ENCODE measurements at regions not wholly inside any gene's neighbourhood (a gene's known extent, or its start where the extent isn't known, plus 50 kb on each side); places are given as distances from the start of the nearest gene placed in this dataset.

DNA sequence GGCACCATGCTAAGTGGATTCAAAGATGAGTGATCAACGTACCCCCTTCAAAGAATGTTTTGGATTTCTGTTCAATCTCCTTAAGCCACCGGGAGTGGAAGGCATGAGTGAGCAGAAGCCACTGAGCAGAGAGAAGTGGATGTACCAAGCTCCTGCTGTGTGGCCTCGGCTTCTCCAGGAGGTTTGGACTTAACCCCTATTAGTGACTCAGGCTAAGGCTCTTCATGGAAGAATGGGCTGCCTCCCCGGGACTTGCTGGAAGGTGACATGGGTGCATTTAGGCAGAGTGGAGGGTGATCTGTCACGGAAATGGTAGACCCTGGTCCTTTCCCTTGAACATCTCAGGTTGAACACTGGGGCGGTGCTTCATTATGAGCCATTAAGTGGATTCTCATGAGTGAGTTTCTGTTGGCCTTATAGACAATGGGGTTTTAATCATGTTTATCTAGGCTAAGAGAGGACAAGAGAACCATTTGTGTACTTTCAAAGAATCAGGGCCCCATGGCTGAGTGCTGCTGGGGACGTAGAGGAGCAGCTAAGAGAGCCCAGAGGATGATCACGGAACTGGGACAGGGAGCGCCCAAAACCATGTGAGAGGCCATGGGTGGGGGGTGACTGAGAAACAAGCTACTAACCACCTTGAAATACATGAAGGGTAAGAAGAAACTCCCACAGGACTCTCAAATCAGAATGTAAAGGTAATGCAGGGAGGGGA is 62.2 kb downstream of the HES1 start:
- TF ChIP-seq EP300 (IDR thresholded peaks at IDR 0.05; ENCODE audit: borderline replicate concordance) (no peak), TEAD4 (IDR thresholded peaks at IDR 0.05) (no peak), FOXM1 (IDR thresholded peaks at IDR 0.05; ENCODE audit: borderline replicate concordance, low read depth) (no peak), TAF1 (IDR thresholded peaks at IDR 0.05; ENCODE audit: low read depth) (no peak), YY1 (IDR thresholded peaks at IDR 0.05; ENCODE audit: low read depth) (no peak), CREB1 (IDR thresholded peaks at IDR 0.05; ENCODE audit: low read depth) (no peak), CEBPB (IDR thresholded peaks at IDR 0.05) (no peak), EGR1 (IDR thresholded peaks at IDR 0.05) (no peak), ZBTB7A (IDR thresholded peaks at IDR 0.05; ENCODE audit: low read depth) (no peak)
- TF ChIP-seq, protein P1, sequence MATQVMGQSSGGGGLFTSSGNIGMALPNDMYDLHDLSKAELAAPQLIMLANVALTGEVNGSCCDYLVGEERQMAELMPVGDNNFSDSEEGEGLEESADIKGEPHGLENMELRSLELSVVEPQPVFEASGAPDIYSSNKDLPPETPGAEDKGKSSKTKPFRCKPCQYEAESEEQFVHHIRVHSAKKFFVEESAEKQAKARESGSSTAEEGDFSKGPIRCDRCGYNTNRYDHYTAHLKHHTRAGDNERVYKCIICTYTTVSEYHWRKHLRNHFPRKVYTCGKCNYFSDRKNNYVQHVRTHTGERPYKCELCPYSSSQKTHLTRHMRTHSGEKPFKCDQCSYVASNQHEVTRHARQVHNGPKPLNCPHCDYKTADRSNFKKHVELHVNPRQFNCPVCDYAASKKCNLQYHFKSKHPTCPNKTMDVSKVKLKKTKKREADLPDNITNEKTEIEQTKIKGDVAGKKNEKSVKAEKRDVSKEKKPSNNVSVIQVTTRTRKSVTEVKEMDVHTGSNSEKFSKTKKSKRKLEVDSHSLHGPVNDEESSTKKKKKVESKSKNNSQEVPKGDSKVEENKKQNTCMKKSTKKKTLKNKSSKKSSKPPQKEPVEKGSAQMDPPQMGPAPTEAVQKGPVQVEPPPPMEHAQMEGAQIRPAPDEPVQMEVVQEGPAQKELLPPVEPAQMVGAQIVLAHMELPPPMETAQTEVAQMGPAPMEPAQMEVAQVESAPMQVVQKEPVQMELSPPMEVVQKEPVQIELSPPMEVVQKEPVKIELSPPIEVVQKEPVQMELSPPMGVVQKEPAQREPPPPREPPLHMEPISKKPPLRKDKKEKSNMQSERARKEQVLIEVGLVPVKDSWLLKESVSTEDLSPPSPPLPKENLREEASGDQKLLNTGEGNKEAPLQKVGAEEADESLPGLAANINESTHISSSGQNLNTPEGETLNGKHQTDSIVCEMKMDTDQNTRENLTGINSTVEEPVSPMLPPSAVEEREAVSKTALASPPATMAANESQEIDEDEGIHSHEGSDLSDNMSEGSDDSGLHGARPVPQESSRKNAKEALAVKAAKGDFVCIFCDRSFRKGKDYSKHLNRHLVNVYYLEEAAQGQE (IDR thresholded peaks at IDR 0.05; ENCODE audit: low read depth) = no peak
- TF ChIP-seq, protein P2, sequence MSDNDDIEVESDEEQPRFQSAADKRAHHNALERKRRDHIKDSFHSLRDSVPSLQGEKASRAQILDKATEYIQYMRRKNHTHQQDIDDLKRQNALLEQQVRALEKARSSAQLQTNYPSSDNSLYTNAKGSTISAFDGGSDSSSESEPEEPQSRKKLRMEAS (IDR thresholded peaks at IDR 0.05) = no peak
